B cell (primary cell): ENCODE measurements at regions not wholly inside any gene's neighbourhood (a gene's known extent, or its start where the extent isn't known, plus 50 kb on each side); places are given as distances from the start of the nearest gene placed in this dataset.
"Not testable (repeated sequence)": the region's sequence is repeated elsewhere in the genome, so short reads cannot be mapped to it uniquely, and the experiment has no call there.

Source experiments
- ATAC-seq: fragments of 200-7000 bp; cut with Tn5 transposase; one replicate; pipeline ENCODE4 v1.10.0; 2021; ENCODE audit warnings: low read depth, mild to moderate bottlenecking, moderate number of reproducible peaks, moderate library complexity
- CTCF ChIA-PET: fragments of 350-600 bp; sonication (Branson Sonifier 250); formaldehyde crosslinking; loops from one replicate; lab custom pipeline; 2021; ENCODE audit warnings: antibody characterized with exemption, inconsistent platforms; lab: Charles Lee
- POLR2A ChIA-PET: fragments of 350-600 bp; sonication (Branson Sonifier 250); formaldehyde crosslinking; loops from one replicate; lab custom pipeline; 2021; ENCODE audit warnings: antibody characterized with exemption; lab: Charles Lee
- DNase-seq: peaks from one replicate; pipeline ENCODE4 v3.0.0; 2013
- H2AFZ ChIP-seq: 2 replicates; pipeline ENCODE4 v1.6.1; 2012; ENCODE audit warnings: mild to moderate bottlenecking, low read depth, low read length; ENCODE audit not compliant: insufficient read depth, poor library complexity, severe bottlenecking
- H3K27ac ChIP-seq, 2 donors: 1 replicate in 1 of 2; 2 replicates in 1 of 2; pipeline ENCODE4 v1.5.1; 2012 to 2013; ENCODE audit warnings: low read length in 2 of 2, mild to moderate bottlenecking in 2 of 2, moderate library complexity in 1 of 2
- H3K27me3 ChIP-seq, 4 experiments: fragments of 200-600 bp in 1 of 4; sonication (generic) in 1 of 4; replicated peaks in 1 of 4; 1 replicate in 2 of 4; 2 replicates in 2 of 4; pipeline versions ENCODE4 v1.6.1 to v1.7.0; 2013 to 2016; ENCODE audit warnings: low read length in 3 of 4, mild to moderate bottlenecking in 2 of 4, mixed read lengths in 1 of 4, moderate library complexity in 1 of 4; ENCODE audit not compliant: insufficient read depth in 4 of 4, control insufficient read depth in 3 of 4; ENCODE audit errors: control extremely low read depth in 1 of 4
- H3K36me3 ChIP-seq, 2 experiments: replicated peaks in 1 of 2; 1 replicate in 1 of 2; 2 replicates in 1 of 2; pipeline versions ENCODE4 v1.6.1 to v1.7.1; 2013; ENCODE audit warnings: low read length in 1 of 2; ENCODE audit not compliant: insufficient read depth in 2 of 2, control insufficient read depth in 1 of 2; ENCODE audit errors: control extremely low read depth in 1 of 2, extremely low read depth in 1 of 2
- H3K4me1 ChIP-seq, 2 donors: fragments of 200-600 bp in 1 of 2; sonication (generic) in 1 of 2; 1 replicate in 1 of 2; 2 replicates in 1 of 2; pipeline versions ENCODE4 v1.5.1 to v1.6.1; 2013 to 2017; ENCODE audit warnings: low read length in 2 of 2; ENCODE audit not compliant: control insufficient read depth in 2 of 2, insufficient read depth in 2 of 2
- H3K4me2 ChIP-seq: replicated peaks from 2 replicates; pipeline ENCODE3; 2012; ENCODE audit warnings: mild to moderate bottlenecking, low read depth, low read length; ENCODE audit not compliant: poor library complexity, severe bottlenecking
- H3K4me3 ChIP-seq, 5 experiments: fragments of 200-600 bp in 1 of 5; sonication (generic) in 1 of 5; 1 replicate in 3 of 5; 2 replicates in 2 of 5; pipeline versions ENCODE4 v1.5.1 to v1.7.0; 2011 to 2016; ENCODE audit warnings: low read length in 4 of 5, mild to moderate bottlenecking in 4 of 5, low read depth in 2 of 5, control low read depth in 1 of 5, moderate library complexity in 1 of 5; ENCODE audit not compliant: insufficient read depth in 1 of 5; ENCODE audit errors: control extremely low read depth in 1 of 5, extremely low read depth in 1 of 5
- H3K79me2 ChIP-seq: fragments of 200-600 bp; sonication (generic); one replicate; pipeline ENCODE4 v1.6.0; 2016; ENCODE audit warnings: low read length; ENCODE audit not compliant: control insufficient read depth, insufficient read depth
- H3K9ac ChIP-seq: fragments of 200-600 bp; sonication (generic); 2 replicates; pipeline ENCODE4 v1.6.1; 2017; ENCODE audit warnings: mild to moderate bottlenecking, low read length, moderate library complexity
- H3K9me3 ChIP-seq, 3 donors: one replicate each; pipeline versions ENCODE4 v1.6.1 to v1.7.1; 2013; ENCODE audit warnings: low read length in 2 of 3; ENCODE audit not compliant: control insufficient read depth in 2 of 3, insufficient read depth in 1 of 3; ENCODE audit errors: control extremely low read depth in 1 of 3
- H4K20me1 ChIP-seq: 2 replicates; pipeline ENCODE4 v1.6.0; 2012; ENCODE audit warnings: mild to moderate bottlenecking, low read length; ENCODE audit not compliant: insufficient read depth, control insufficient read depth, poor library complexity, severe bottlenecking
- H3K27ac Mint-ChIP-seq: one replicate; pipeline ENCODE4 v1.8.0; 2021; ENCODE audit warnings: mixed read lengths
- H3K27me3 Mint-ChIP-seq: one replicate; pipeline ENCODE4 v1.8.0; 2021; ENCODE audit warnings: mixed read lengths
- H3K4me1 Mint-ChIP-seq: one replicate; pipeline ENCODE4 v1.8.0; 2021; ENCODE audit warnings: mixed read lengths
- H3K4me3 Mint-ChIP-seq: one replicate; pipeline ENCODE4 v1.8.0; 2021; ENCODE audit warnings: mixed read lengths
- H3K9me3 Mint-ChIP-seq: one replicate; pipeline ENCODE4 v1.8.0; 2022; ENCODE audit warnings: mixed read lengths; ENCODE audit not compliant: insufficient read depth
- EZH2 ChIP-seq: IDR thresholded peaks from 2 replicates; pipeline ENCODE4 v1.6.1; 2012; ENCODE audit warnings: borderline replicate concordance, low read depth, mild to moderate bottlenecking, moderate library complexity, low read length; ENCODE audit not compliant: insufficient read depth, poor library complexity, severe bottlenecking
- WGBS: methylation state at CpG from one replicate; pipeline ENCODE4 v1.1.5; 2013; ENCODE audit warnings: missing lambda C conversion rate; ENCODE audit not compliant: insufficient coverage; 5-methylcytosine and 5-hydroxymethylcytosine counted together
- intact Hi-C: fragments of 100-400 bp; cut with micrococcal nuclease; formaldehyde crosslinking; loops from one replicate; pipeline ENCODE4 v1.10.0; 2022
- TF ChIP-seq, protein P1 (sequence below): fragments of 200-600 bp; IDR thresholded peaks from one replicate; pipeline ENCODE4 v1.8.0; 2022; ENCODE audit warnings: antibody characterized with exemption, mild to moderate bottlenecking

GRCh38 chr18:11343096-11343495 lies 193.7 kb upstream of the PIEZO2 start:
- no peak overlapping the region for H3K4me3 ChIP-seq
- no peak overlapping the region for H3K4me2 ChIP-seq
- Mint-ChIP-seq H3K27ac (no peak overlapping the region), H3K4me1 (no peaks in the 10 kb centered on the region), H3K9me3 (peaks cover 4% of the 10 kb centered on the region), H3K27me3 (no peaks in the 10 kb centered on the region), H3K4me3 (no peak overlapping the region)
- no peak for TF ChIP-seq EZH2
- TF ChIP-seq, protein P1, sequence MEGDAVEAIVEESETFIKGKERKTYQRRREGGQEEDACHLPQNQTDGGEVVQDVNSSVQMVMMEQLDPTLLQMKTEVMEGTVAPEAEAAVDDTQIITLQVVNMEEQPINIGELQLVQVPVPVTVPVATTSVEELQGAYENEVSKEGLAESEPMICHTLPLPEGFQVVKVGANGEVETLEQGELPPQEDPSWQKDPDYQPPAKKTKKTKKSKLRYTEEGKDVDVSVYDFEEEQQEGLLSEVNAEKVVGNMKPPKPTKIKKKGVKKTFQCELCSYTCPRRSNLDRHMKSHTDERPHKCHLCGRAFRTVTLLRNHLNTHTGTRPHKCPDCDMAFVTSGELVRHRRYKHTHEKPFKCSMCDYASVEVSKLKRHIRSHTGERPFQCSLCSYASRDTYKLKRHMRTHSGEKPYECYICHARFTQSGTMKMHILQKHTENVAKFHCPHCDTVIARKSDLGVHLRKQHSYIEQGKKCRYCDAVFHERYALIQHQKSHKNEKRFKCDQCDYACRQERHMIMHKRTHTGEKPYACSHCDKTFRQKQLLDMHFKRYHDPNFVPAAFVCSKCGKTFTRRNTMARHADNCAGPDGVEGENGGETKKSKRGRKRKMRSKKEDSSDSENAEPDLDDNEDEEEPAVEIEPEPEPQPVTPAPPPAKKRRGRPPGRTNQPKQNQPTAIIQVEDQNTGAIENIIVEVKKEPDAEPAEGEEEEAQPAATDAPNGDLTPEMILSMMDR, result no peak
- WGBS, result 57% methylated on average over 3 of the region's 4 CpGs
- H4K20me1 ChIP-seq, result no peaks in the 10 kb centered on the region
- no peak for ATAC-seq
- H3K9me3 ChIP-seq, result peaks cover 0 to 12% (median 8%) of the 10 kb centered on the region in 3 donors
- no peak for DNase-seq
- H3K9ac ChIP-seq, result no peak overlapping the region
- intact Hi-C loops, result no loop called here
- H3K79me2 ChIP-seq, result no peaks in the 10 kb centered on the region
- ChIA-PET CTCF (no interaction called here), POLR2A (no interaction called here)
- no peak overlapping the region for H2AFZ ChIP-seq
- H3K27ac ChIP-seq, result no peak overlapping the region
- no peaks in the 10 kb centered on the region for H3K4me1 ChIP-seq
- H3K36me3 ChIP-seq, result no peaks in the 10 kb centered on the region
- H3K27me3 ChIP-seq, result no peaks in the 10 kb centered on the region

DNA sequence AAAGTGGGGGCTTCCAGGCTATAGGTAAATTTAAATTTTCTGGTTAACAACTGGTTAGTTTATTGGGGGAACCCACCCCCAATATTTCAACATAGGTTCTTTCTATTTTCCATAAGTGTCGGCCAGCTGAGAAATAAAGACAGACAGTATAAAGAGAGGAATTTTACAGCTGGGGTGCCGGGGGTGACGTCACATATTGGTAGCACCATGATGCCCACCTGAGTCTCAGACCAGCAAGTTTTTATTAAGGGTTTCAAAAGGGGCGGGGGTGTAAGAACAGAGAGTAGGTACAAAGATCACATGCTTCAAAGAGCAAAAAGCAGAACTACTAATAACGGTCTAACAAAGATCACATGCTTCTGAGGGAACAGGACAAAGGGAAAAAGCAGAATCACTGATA lies 192.7 kb upstream of the PIEZO2 start:
- H3K4me2 ChIP-seq, H3K9me3 ChIP-seq, H3K27me3 ChIP-seq, H3K4me1 ChIP-seq, H3K27me3 Mint-ChIP-seq, ATAC-seq, H3K27ac Mint-ChIP-seq, H3K4me3 ChIP-seq, DNase-seq, H3K79me2 ChIP-seq, H2AFZ ChIP-seq, H3K9me3 Mint-ChIP-seq, H3K9ac ChIP-seq, H4K20me1 ChIP-seq, POLR2A ChIA-PET, intact Hi-C loops, H3K27ac ChIP-seq, H3K4me1 Mint-ChIP-seq, H3K4me3 Mint-ChIP-seq, CTCF ChIA-PET, H3K36me3 ChIP-seq: not testable (repeated sequence)
- WGBS, result 92% methylated on average over 3 of the region's 5 CpGs
